ENCODE measurements at regions not wholly inside any gene's neighbourhood (a gene's known extent, or its start where the extent isn't known, plus 50 kb on each side); places are given as distances from the start of the nearest gene placed in this dataset.
A peak's percentile ranks its signal among the peaks of the same experiment; 100 is the strongest.

GRCh38 chr7:45979275-45980180 is 58.5 kb upstream of the IGFBP3 start:
- no peak for DNase-seq (ENCODE audit: low read depth)
- in situ Hi-C loops (cut with HindIII; ENCODE audit: low pct_unique_long_range_greater_than_20kb, low sequenced_read_pairs) = no loop called here

- DNase-seq (ENCODE audit: low read depth) = no peak
- in situ Hi-C loops (cut with HindIII; ENCODE audit: low pct_unique_long_range_greater_than_20kb, low sequenced_read_pairs) = no loop called here
These were observed 57.7 kb upstream of the IGFBP3 start for GRCh38 chr7:45978731-45979211.

DNA sequence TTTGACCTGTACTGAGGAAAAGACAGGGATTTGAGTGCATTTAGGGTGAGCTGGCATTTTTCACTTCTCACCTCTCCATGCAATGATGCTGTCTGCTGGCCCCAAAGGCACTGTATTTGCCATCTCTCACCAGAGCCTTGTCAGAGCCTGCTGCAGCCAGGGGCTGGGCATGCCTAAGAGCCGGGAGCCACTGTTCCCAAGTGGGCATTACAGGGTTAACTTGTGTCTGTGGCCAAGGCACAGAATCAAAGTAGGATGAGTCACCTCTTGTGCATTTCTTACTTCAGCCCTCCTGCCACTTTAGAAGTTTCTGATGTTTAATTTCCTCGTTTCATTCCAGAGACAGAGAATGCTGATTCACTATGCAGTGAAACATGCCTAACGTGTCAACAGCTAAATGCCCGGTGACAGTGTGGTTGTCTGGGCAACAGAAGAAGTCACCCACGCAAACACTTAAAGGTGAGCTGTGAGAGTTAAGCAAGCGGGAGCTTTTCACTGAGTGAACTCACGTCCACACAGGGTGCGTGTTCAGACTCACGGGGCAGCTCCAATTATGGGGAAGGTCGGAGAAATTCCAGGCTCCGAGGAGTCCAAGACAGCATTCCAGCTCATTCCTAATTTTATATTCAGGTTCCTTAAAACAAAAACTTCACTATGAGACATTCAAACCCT is 57.1 kb upstream of the IGFBP3 start:
- in situ Hi-C loops (cut with HindIII; ENCODE audit: low pct_unique_long_range_greater_than_20kb, low sequenced_read_pairs) = no loop called here
- peak; percentile 99 for DNase-seq (ENCODE audit: low read depth)

DNA sequence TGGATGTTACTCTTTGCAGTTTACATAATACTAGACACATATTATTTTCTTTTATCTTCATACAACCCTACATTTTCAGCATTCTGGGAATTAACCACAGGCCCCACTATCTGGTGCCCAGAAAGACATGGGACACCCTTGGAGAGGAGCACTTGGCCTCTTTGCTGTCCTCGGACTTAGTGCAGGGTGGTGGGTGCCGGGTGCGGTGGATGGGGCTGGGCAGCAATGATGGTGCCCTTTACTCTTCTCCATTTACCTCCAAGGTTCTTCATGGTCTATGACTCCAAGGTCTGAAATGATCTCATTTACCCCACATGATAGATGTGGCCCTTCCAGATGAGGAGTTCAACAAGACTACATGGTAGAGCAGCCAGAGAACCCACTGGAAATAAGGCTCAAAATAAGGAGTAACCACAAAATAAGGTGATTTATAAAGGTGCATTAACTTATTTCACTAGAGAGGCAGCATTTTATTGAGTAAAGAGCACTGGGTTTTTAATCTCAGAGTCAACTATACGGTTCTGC is 56.2 kb upstream of the IGFBP3 start:
- DNase-seq (ENCODE audit: low read depth) = no peak
- in situ Hi-C loops (cut with HindIII; ENCODE audit: low pct_unique_long_range_greater_than_20kb, low sequenced_read_pairs) = no loop called here

GRCh38 chr7:45976485-45976856 is 55.4 kb upstream of the IGFBP3 start:
- no peak for DNase-seq (ENCODE audit: low read depth)
- in situ Hi-C loops (cut with HindIII; ENCODE audit: low pct_unique_long_range_greater_than_20kb, low sequenced_read_pairs) = no loop called here

DNA sequence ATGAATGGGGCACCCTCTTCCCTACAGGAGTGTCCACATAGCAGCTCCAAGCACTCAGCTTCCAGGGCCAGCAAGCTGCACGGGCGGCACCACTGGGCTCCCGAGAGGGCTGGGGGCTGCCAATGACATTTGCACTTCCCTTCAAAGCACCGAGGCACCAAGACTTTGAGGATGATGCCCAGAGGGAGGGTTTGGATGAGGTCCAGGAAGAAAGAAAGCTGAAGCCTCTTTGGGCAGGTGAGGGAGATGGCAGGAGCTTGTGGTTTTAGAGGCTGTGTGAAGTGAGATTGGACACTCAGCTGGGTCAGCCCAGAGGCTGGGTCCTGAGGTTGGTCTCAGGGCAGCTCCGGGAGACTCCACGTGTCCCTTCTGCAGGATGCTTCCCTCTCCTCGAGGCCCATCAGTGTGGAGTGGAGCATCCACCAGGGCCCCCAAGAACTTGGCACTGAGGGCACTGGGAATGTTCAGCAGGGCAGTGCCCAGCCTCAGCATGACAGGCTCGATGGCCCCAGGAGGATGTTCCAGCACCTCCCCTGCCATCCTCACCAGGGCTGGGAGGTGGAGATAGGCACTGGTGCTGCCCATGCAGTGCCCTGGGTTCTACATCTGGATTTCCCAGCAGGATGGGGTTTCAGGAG is 54.9 kb upstream of the IGFBP3 start:
- DNase-seq (ENCODE audit: low read depth) = no peak
- in situ Hi-C loops (cut with HindIII; ENCODE audit: low pct_unique_long_range_greater_than_20kb, low sequenced_read_pairs) = no loop called here

DNA sequence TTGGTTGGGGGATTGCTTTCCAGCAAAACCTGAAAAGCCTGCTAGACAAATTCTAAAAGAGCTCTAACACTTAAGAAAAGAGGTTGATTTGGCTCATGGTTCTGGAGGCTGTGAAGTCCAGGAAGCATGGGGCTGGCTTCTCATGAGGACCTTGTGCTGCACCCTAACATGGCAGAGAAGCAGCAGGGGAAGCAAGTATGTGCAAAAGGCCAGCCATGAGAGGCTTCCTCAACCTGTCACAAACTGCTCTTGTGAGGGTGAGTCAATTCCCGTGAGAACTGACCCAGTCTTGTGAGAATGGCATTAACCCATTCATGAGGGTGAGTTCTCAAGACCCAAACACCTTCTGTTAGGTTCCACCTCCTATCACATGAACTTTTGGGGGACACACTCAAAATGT is 54.3 kb upstream of the IGFBP3 start:
- in situ Hi-C loops (cut with HindIII; ENCODE audit: low pct_unique_long_range_greater_than_20kb, low sequenced_read_pairs) = no loop called here
- no peak for DNase-seq (ENCODE audit: low read depth)

DNA sequence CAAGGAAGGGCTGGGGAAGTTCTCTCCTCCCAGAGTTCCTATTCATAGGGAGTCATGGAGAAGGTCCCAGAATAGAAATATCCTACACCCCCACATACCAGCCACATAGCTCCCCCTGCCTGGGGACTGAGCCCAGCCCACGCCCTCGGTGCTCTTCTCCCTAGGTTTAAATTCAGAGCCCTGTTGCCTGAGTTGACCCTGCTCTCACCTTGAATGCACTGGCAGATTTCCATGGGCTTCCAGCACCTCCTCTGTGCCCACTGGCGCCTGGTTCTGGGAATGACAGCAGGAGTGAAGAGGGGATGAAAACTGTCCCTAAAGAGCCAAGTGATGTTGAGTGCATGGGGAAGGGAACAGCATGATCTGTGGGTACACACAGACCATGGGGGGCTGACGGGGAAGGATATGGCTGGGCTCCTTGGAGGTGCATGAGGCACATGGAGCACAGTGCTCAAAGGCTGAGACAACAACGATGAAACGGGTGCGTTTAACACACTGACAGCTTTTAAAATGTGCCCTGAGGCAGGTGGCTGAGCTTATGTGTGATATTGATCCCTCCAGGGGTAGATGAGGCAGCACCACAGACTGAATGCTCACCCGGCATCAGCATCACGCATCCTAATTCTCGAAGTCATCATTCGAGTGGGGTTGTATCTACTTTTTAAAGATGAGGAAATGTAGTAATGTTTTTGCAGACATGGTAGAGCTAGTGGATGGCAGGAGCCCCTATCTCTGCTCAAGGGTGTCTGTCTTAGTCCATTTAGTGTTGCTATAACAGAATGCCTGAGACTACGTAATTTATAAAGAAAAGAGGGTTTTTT is 53.7 kb upstream of the IGFBP3 start:
- no peak for DNase-seq (ENCODE audit: low read depth)
- in situ Hi-C loops (cut with HindIII; ENCODE audit: low pct_unique_long_range_greater_than_20kb, low sequenced_read_pairs) = no loop called here

DNA sequence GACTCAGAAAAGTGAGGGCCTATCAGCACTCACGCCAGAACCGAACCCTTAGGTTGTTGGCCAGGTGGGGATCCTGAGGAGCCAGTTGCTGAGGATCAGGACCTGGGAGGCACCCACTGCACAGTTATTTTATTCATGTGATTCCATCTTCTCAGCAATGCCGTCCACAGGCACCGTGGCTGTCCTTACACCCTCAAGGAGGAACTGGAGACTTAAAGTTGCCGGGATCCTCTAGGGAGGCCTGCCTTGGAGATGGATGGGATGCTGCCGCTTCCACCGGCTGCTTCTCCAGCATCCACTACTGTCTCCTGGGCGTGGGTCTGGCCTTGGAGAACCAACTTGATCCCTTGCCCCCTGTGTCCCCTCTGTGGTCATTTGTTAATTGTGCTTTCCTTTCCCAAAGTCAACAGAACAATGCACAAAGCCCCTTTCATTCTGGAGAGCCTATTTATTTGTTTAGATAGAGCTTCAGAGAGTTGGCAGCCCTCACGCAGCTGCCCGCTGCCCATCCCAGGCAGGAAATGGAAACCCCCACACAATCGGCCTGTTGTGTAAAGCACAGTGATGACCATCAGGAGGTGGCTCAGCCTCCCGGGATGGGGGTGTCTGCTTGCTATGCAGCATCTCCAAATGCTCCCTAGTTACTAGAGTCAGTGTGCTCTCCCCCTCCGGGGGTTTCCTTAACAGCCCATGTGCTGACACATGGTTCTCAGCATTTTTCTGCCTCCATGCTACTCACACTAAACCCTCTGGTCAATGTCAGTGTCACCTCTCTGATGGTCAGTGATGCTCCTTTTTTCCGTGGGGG is 52.9 kb upstream of the IGFBP3 start:
- in situ Hi-C loops (cut with HindIII; ENCODE audit: low pct_unique_long_range_greater_than_20kb, low sequenced_read_pairs) = no loop called here
- peak; percentile 49 for DNase-seq (ENCODE audit: low read depth)

- DNase-seq (ENCODE audit: low read depth) = no peak
These were observed 51.7 kb upstream of the IGFBP3 start for GRCh38 chr7:45972629-45973312.

GRCh38 chr7:45971661-45972175 is 50.6 kb upstream of the IGFBP3 start:
- in situ Hi-C loops (cut with HindIII; ENCODE audit: low pct_unique_long_range_greater_than_20kb, low sequenced_read_pairs) = no loop called here
- DNase-seq (ENCODE audit: low read depth) = no peak

More at GRCh38 chr7:45972629-45973312, 51.7 kb upstream of the IGFBP3 start:
- in situ Hi-C loops (cut with HindIII; ENCODE audit: low pct_unique_long_range_greater_than_20kb, low sequenced_read_pairs) = no loop called here

DNA sequence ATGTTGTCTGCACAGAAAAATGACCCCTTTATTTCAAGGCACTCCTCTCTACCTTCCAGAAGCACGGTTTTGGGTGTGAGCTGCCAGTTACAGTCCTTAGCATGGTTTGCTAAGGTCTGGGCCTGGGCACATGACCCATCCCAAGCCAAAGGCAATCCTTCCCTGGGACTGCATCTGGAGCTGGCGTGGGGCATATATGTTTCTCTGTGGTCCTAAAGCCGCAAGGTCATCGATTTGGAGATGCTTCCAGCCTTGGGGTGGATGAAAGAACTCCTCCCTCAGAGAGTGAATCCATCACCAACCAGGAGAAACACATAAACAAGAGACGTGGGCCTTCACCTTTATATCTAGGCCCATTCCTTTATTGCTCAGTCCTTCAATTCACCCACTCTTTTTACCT is 50.1 kb upstream of the IGFBP3 start:
- in situ Hi-C loops (cut with HindIII; ENCODE audit: low pct_unique_long_range_greater_than_20kb, low sequenced_read_pairs) = no loop called here

More for the DNA sequence above, 50.1 kb upstream of the IGFBP3 start:
- no peak for DNase-seq (ENCODE audit: low read depth)

Data from Caki2 (cell line).